Dedifferentiated amniotic fluid mesenchymal stem cell (primary cell): ENCODE measurements at regions not wholly inside any gene's neighbourhood (a gene's known extent, or its start where the extent isn't known, plus 50 kb on each side); places are given as distances from the start of the nearest gene placed in this dataset.
"Not testable (repeated sequence)": the region's sequence is repeated elsewhere in the genome, so short reads cannot be mapped to it uniquely, and the experiment has no call there.

Source experiments
- DNase-seq: peaks from one replicate; pipeline ENCODE4 v3.0.0-alpha.2; 2016; ENCODE audit errors: extremely low spot score

DNA sequence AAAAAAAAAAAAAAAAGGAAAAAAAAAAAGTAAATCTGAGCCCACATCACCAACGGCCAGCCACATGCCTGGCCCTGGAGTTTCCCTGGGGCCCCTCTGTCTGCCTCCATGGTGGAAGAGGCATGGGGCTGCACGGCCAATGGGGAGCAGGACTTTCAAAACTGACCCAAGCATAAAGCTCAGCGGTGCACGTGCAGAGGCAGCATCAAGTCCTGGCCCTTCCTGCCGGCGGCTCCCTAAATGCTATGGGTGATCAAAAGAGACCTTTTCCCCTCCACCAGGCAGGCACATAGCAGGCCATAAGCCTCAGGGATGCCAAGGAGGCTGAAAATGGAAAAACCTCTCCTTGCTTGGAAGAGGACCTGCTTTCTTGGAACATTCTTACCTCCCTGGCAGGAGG lies 94.3 kb downstream of the OAT start:
- no peak for DNase-seq

- DNase-seq = no peak
Measured at GRCh38 chr10:124323806-124324205, 94.9 kb downstream of the OAT start.

DNA sequence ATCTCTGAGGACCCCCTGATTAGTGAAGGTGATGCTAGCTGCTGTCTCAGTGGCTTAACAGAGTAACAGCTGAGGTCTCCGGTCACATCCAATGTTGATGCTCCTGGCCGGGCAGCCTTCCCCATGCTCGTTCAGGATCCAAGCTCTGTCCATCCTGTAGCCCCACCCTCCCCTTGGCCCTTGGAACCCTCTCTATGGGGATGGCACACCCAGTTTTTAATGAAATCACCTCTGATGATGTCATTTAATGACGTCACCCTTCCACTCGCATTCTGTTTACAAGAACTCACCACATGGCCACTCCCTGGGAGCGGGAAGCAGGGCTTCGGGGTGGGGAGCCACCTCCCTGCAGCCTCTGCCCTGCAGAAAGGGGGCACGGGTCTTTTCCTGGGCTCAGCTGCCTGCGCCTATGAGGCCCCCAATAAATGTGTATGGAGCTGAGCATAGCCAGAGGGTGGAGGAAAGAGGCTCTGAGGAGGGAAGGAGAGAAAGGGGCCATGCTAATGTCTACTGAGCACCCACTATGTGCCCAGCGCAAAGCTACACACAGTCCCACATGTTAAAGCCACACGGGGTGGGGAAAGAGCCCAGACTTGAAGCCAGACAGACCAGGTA lies 95.5 kb downstream of the OAT start:
- DNase-seq = no peak

- DNase-seq = no peak
Measured at GRCh38 chr10:124322191-124322980, 96.3 kb downstream of the OAT start.

GRCh38 chr10:124321433-124322089 lies 97.2 kb downstream of the OAT start:
- DNase-seq = no peak

DNA sequence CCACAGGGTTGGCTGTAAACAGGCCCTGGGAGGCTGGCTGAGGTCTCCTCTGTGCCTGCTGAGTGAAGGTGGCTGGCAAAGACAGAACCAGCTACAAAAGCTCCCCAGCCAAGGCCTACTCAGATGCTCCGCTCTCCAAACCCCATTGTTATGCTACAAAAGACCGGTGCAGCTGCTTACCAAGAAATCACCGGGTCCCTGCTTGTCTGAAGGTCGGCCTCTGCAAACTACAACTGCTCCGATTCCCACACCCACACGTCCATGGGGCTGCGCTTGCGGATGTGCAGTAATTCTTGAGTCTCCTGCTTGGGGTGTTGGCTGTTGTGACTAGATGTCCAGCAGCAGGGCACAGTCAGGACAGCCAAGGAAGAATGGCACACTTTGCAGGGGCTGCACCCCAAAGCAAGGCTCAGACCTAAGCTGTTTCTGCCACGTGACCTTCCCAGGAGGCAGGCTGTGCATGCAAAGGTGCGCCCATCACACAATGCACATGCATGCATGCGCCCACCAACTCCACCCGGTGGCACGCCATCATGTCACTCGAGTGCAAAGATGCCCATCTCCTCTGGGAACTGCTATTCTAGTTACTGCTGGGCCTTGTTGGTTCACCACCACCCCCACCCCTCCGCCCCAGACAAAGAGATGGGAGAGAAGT lies 97.8 kb downstream of the OAT start:
- DNase-seq = no peak

DNA sequence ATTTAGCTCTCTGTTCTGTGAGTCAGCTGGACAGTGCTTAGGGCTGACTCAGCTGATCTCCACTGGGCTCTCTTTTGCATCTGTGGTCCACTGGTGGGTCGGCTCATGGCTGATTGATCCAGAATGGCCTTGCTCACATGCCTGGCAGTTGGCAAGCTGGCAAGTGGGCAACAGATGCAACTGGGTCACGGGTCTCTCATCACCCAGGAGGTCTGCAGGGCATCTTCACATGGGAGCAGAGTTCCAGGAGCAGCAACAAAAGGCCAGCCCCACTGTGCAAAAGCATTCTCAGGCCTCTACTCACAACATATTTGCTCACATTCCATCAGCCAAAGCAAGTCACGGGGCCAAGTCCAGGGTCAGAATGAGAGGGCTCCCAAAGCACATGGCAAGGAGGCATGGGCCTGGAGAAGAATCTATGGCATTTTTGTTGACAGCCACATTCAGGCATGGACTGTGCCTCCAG lies 98.8 kb downstream of the OAT start:
- DNase-seq = peak; percentile 47

GRCh38 chr10:124319520-124319919 lies 99.2 kb downstream of the OAT start:
- DNase-seq = not testable (repeated sequence)

DNA sequence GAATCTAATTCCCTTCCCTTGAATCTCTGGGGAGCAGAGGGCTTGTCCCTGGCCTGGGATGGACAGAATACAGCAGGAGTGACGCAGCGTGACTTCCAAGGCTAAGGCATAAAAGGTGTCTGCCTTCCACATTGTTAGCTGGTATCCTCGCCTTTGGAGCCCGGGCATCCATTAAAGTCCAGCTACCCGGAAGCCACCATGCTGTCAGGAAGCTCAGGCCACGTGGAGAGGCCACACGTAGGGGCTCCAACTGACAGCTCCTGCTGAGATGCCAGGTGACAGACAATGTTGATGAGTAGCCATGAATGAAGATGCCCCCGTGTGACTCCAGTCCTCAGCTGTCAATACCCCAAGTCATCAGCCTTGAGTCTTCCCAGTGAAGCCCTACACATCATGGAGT lies 99.9 kb downstream of the OAT start:
- DNase-seq = no peak

DNA sequence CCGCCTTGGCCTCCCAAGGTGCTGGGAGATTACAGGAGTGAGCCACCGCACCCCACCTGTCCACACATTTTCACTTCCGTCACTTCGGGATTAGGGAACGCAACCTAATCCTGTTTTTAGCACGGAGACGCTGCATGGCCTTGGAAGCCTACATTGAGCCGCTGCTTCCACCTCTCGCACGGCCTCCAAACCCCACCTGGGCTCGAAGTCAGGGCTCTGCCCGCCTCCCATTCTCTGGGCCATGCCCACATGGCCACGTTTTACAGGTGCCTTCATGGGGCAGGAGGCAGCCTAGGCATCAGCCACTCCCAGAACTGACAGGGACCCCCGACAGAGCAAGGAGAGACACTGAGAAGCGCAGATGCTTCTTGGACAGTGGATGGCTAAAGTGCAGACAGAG lies 100.6 kb downstream of the OAT start:
- DNase-seq = no peak

DNA sequence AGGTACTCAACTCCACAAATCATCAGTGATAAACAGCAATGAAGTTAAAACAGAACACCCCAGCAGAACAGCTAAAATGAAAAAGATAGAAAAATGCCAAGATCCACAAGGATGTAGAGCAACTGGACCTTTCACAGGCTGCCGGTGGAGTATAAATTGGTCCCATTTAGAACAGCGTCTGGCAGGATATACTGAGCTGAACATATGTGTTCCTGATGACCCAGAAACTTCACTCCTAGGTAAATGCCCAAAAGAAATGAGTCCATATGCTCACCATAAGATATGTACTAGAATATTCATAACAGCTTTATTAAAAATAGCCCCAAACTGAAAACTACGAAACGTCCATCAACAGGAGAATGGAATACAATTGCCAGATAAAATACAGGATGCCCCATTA lies 102.4 kb downstream of the OAT start:
- no peak for DNase-seq

DNA sequence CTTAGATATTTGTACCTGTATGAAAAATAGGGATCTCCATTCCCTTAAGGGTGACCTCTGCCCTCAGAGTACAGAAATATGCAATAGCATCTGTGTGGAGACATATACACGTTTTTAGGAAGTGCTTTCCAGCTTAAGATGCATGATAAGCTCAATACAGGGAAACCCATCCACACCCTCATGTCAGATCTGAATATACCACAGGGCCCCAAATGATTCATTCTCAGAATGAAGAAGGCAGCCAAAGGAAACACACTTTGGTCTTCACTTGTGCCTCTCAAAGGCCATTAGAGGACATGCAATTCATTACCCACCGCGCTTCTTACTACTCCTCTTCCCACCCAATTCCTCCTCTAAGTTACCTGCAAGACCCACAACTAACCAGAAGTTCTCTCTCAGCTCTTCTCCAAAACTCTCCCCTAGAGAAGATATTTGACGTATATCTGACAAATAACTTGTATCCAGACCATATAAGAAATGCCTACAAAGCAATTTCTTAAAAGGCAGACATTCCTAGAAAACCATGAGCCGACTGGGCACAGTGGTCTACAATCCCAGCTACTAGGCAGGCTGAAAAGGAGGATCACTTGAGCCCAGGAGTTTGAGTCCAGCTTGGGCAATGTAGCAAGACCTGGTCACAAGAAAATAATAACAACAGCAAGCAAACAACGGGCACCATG lies 103.0 kb downstream of the OAT start:
- no peak for DNase-seq

- no peak for DNase-seq
Measured at GRCh38 chr10:124313374-124313773, 105.3 kb downstream of the OAT start.

DNA sequence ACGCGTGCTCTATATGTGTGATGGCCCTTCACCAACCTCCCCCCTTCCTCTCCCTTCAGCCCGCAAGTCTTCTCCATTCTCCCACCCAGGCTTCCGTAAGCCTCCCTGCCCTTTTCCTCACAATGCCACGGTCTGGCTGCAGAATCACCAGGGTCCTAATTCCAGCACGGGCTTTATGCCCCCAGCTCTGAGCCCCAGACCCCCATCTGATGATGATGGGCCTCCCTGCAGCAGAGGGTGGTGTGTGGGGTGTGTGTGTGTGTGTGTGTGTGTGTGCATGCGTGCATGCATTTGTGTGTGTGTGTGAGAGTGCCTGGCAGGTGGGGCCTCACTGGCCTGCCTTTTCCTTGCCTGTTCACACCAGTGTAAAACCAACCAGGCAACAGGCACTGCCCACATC lies 109.9 kb downstream of the OAT start:
- DNase-seq = no peak

GRCh38 chr10:124308056-124308645 lies 110.6 kb downstream of the OAT start:
- DNase-seq = no peak

- no peak for DNase-seq
Measured at GRCh38 chr10:124307591-124307990, 111.1 kb downstream of the OAT start.

DNA sequence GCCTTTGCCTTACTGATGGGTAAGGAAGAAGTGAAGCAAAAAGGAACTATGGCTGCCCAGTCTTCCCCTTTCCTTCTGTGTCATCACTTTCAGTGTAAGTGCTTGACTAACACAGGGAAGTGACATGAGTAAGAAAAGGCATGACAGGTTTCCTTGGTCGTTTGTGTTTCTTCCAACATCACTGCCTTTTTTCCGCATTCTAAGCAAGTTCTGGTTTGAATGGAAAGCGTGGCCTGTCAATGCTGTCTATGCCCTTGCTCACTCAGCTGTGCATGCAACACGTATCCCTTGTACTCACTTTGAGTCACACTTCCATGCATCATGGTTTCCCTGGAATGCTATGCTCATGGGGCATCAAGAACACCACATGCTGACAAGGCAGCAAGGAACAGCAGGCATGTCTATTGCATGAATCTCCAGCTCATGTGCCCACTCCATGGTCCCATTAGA lies 111.8 kb downstream of the OAT start:
- DNase-seq = no peak

GRCh38 chr10:124306520-124306919 lies 112.2 kb downstream of the OAT start:
- DNase-seq = no peak

DNA sequence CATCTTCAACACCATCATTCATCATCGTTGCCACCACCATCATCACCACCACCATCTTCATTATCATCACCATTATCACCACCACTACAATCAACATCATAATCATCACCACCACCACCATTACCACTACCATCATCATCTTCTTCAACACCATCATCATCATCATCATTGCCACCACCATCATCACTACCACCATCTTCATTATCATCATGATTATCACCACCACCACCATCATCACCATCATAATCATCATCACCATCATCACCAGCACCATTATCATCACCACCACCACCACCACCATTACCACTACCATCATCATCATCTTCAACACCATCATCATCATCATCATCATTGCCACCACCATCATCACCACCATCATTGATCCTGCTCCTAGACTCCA lies 112.7 kb downstream of the OAT start:
- no peak for DNase-seq

- no peak for DNase-seq
Measured at GRCh38 chr10:124305131-124305530, 113.6 kb downstream of the OAT start.

GRCh38 chr10:124303662-124304418 lies 114.9 kb downstream of the OAT start:
- DNase-seq = no peak
